ENCODE measurements at regions not wholly inside any gene's neighbourhood (a gene's known extent, or its start where the extent isn't known, plus 50 kb on each side); places are given as distances from the start of the nearest gene placed in this dataset.
"Not testable (repeated sequence)": the region's sequence is repeated elsewhere in the genome, so short reads cannot be mapped to it uniquely, and the experiment has no call there.

- Histone ChIP-seq H3K9ac (ENCODE audit: low read depth in 1 of 3, low read length in 3 of 3) (no peak overlapping the region), H3K36me3 (ENCODE audit: control insufficient read depth in 3 of 3, insufficient read depth in 3 of 3, low read length in 3 of 3) (no peaks in the 10 kb centered on the region), H3K27me3 (ENCODE audit: control insufficient read depth in 3 of 3, insufficient read depth in 3 of 3, low read length in 3 of 3) (peaks cover 27 to 38% (median 30%) of the 10 kb centered on the region in 3 donors), H3K9me3 (ENCODE audit: control insufficient read depth in 3 of 3, low read length in 3 of 3) (no peaks in the 10 kb centered on the region), H3K27ac (ENCODE audit: low read depth, low read length) (no peak overlapping the region), H3K4me3 (ENCODE audit: low read length in 3 of 3) (peak overlapping the region; percentile 61 to 72 (median 70)), H3K4me1 (ENCODE audit: control insufficient read depth in 3 of 3, insufficient read depth in 3 of 3, low read length in 3 of 3) (peaks cover 19 to 21% (median 21%) of the 10 kb centered on the region in 3 donors)
These were observed 69.3 kb upstream of the USP15 start for GRCh38 chr12:62190689-62191490.

GRCh38 chr12:62191491-62192179, 68.6 kb upstream of the USP15 start:
- no peak overlapping the region for H3K9ac ChIP-seq (ENCODE audit: low read depth in 1 of 3, low read length in 3 of 3)
- H3K27me3 ChIP-seq (ENCODE audit: control insufficient read depth in 3 of 3, insufficient read depth in 3 of 3, low read length in 3 of 3): peaks cover 27 to 38% (median 30%) of the 10 kb centered on the region in 3 donors
- H3K36me3 ChIP-seq (ENCODE audit: control insufficient read depth in 3 of 3, insufficient read depth in 3 of 3, low read length in 3 of 3): no peaks in the 10 kb centered on the region
- H3K4me3 ChIP-seq (ENCODE audit: low read length in 3 of 3): peak overlapping the region; percentile 61 to 72 (median 70)
- no peaks in the 10 kb centered on the region for H3K9me3 ChIP-seq (ENCODE audit: control insufficient read depth in 3 of 3, low read length in 3 of 3)
- H3K27ac ChIP-seq (ENCODE audit: low read depth, low read length): no peak overlapping the region
- H3K4me1 ChIP-seq (ENCODE audit: control insufficient read depth in 3 of 3, insufficient read depth in 3 of 3, low read length in 3 of 3): peaks cover 19 to 21% (median 21%) of the 10 kb centered on the region in 3 donors

GRCh38 chr12:62192180-62192902, 67.9 kb upstream of the USP15 start:
- Histone ChIP-seq H3K9me3 (ENCODE audit: control insufficient read depth in 3 of 3, low read length in 3 of 3) (no peaks in the 10 kb centered on the region), H3K9ac (ENCODE audit: low read depth in 1 of 3, low read length in 3 of 3) (peak overlapping the region in 1 of 3 donors; percentile 58), H3K4me1 (ENCODE audit: control insufficient read depth in 3 of 3, insufficient read depth in 3 of 3, low read length in 3 of 3) (peaks cover 19 to 21% (median 21%) of the 10 kb centered on the region in 3 donors), H3K4me3 (ENCODE audit: low read length in 3 of 3) (peak overlapping the region; percentile 61 to 72 (median 70)), H3K36me3 (ENCODE audit: control insufficient read depth in 3 of 3, insufficient read depth in 3 of 3, low read length in 3 of 3) (no peaks in the 10 kb centered on the region), H3K27ac (ENCODE audit: low read depth, low read length) (no peak overlapping the region), H3K27me3 (ENCODE audit: control insufficient read depth in 3 of 3, insufficient read depth in 3 of 3, low read length in 3 of 3) (peaks cover 27 to 38% (median 30%) of the 10 kb centered on the region in 3 donors)

- Histone ChIP-seq H3K9ac (ENCODE audit: low read depth in 1 of 3, low read length in 3 of 3) (no peak overlapping the region), H3K9me3 (ENCODE audit: control insufficient read depth in 3 of 3, low read length in 3 of 3) (no peaks in the 10 kb centered on the region), H3K36me3 (ENCODE audit: control insufficient read depth in 3 of 3, insufficient read depth in 3 of 3, low read length in 3 of 3) (no peaks in the 10 kb centered on the region), H3K27ac (ENCODE audit: low read depth, low read length) (no peak overlapping the region), H3K27me3 (ENCODE audit: control insufficient read depth in 3 of 3, insufficient read depth in 3 of 3, low read length in 3 of 3) (peaks cover 27 to 38% (median 30%) of the 10 kb centered on the region in 3 donors), H3K4me3 (ENCODE audit: low read length in 3 of 3) (peak overlapping the region in 1 of 3 donors; percentile 70), H3K4me1 (ENCODE audit: control insufficient read depth in 3 of 3, insufficient read depth in 3 of 3, low read length in 3 of 3) (peaks cover 19 to 21% (median 21%) of the 10 kb centered on the region in 3 donors)
These were observed 67.3 kb upstream of the USP15 start for GRCh38 chr12:62192903-62193250.

GRCh38 chr12:62194031-62194430, 66.2 kb upstream of the USP15 start:
- H3K4me3 ChIP-seq (ENCODE audit: low read length in 3 of 3): no peak overlapping the region
- no peak overlapping the region for H3K9ac ChIP-seq (ENCODE audit: low read depth in 1 of 3, low read length in 3 of 3)
- H3K27ac ChIP-seq (ENCODE audit: low read depth, low read length): no peak overlapping the region
- peaks cover 19 to 21% (median 21%) of the 10 kb centered on the region in 3 donors for H3K4me1 ChIP-seq (ENCODE audit: control insufficient read depth in 3 of 3, insufficient read depth in 3 of 3, low read length in 3 of 3)
- peaks cover 27 to 38% (median 30%) of the 10 kb centered on the region in 3 donors for H3K27me3 ChIP-seq (ENCODE audit: control insufficient read depth in 3 of 3, insufficient read depth in 3 of 3, low read length in 3 of 3)
- no peaks in the 10 kb centered on the region for H3K36me3 ChIP-seq (ENCODE audit: control insufficient read depth in 3 of 3, insufficient read depth in 3 of 3, low read length in 3 of 3)
- H3K9me3 ChIP-seq (ENCODE audit: control insufficient read depth in 3 of 3, low read length in 3 of 3): no peaks in the 10 kb centered on the region

- Histone ChIP-seq H3K4me3 (ENCODE audit: low read length in 3 of 3) (no peak overlapping the region), H3K9me3 (ENCODE audit: control insufficient read depth in 3 of 3, low read length in 3 of 3) (no peaks in the 10 kb centered on the region), H3K4me1 (ENCODE audit: control insufficient read depth in 3 of 3, insufficient read depth in 3 of 3, low read length in 3 of 3) (peaks cover 19 to 21% (median 21%) of the 10 kb centered on the region in 3 donors), H3K9ac (ENCODE audit: low read depth in 1 of 3, low read length in 3 of 3) (no peak overlapping the region), H3K27ac (ENCODE audit: low read depth, low read length) (no peak overlapping the region), H3K27me3 (ENCODE audit: control insufficient read depth in 3 of 3, insufficient read depth in 3 of 3, low read length in 3 of 3) (peaks cover 27 to 35% (median 29%) of the 10 kb centered on the region in 3 donors), H3K36me3 (ENCODE audit: control insufficient read depth in 3 of 3, insufficient read depth in 3 of 3, low read length in 3 of 3) (no peaks in the 10 kb centered on the region)
These were observed 65.6 kb upstream of the USP15 start for GRCh38 chr12:62194616-62195015.

GRCh38 chr12:62196146-62196545, 64.1 kb upstream of the USP15 start:
- Histone ChIP-seq H3K36me3 (ENCODE audit: control insufficient read depth in 3 of 3, insufficient read depth in 3 of 3, low read length in 3 of 3) (no peaks in the 10 kb centered on the region), H3K27ac (ENCODE audit: low read depth, low read length) (no peak overlapping the region), H3K27me3 (ENCODE audit: control insufficient read depth in 3 of 3, insufficient read depth in 3 of 3, low read length in 3 of 3) (peaks cover 15 to 20% (median 17%) of the 10 kb centered on the region in 3 donors), H3K9ac (ENCODE audit: low read depth in 1 of 3, low read length in 3 of 3) (no peak overlapping the region), H3K9me3 (ENCODE audit: control insufficient read depth in 3 of 3, low read length in 3 of 3) (no peaks in the 10 kb centered on the region), H3K4me3 (ENCODE audit: low read length in 3 of 3) (no peak overlapping the region), H3K4me1 (ENCODE audit: control insufficient read depth in 3 of 3, insufficient read depth in 3 of 3, low read length in 3 of 3) (peaks cover 14 to 15% (median 15%) of the 10 kb centered on the region in 3 donors)

GRCh38 chr12:62202861-62203260, 57.3 kb upstream of the USP15 start:
- H3K27me3 ChIP-seq (ENCODE audit: control insufficient read depth in 3 of 3, insufficient read depth in 3 of 3, low read length in 3 of 3); H3K9ac ChIP-seq (ENCODE audit: low read depth in 1 of 3, low read length in 3 of 3); H3K4me1 ChIP-seq (ENCODE audit: control insufficient read depth in 3 of 3, insufficient read depth in 3 of 3, low read length in 3 of 3); H3K27ac ChIP-seq (ENCODE audit: low read depth, low read length); H3K9me3 ChIP-seq (ENCODE audit: control insufficient read depth in 3 of 3, low read length in 3 of 3); H3K4me3 ChIP-seq (ENCODE audit: low read length in 3 of 3); H3K36me3 ChIP-seq (ENCODE audit: control insufficient read depth in 3 of 3, insufficient read depth in 3 of 3, low read length in 3 of 3): not testable (repeated sequence)

GRCh38 chr12:62205346-62205745, 54.9 kb upstream of the USP15 start:
- peaks cover 0 to 4% (median 0%) of the 10 kb centered on the region in 3 donors for H3K27me3 ChIP-seq (ENCODE audit: control insufficient read depth in 3 of 3, insufficient read depth in 3 of 3, low read length in 3 of 3)
- H3K4me3 ChIP-seq (ENCODE audit: low read length in 3 of 3): no peak overlapping the region
- no peaks in the 10 kb centered on the region for H3K9me3 ChIP-seq (ENCODE audit: control insufficient read depth in 3 of 3, low read length in 3 of 3)
- H3K27ac ChIP-seq (ENCODE audit: low read depth, low read length): no peak overlapping the region
- no peaks in the 10 kb centered on the region for H3K4me1 ChIP-seq (ENCODE audit: control insufficient read depth in 3 of 3, insufficient read depth in 3 of 3, low read length in 3 of 3)
- H3K9ac ChIP-seq (ENCODE audit: low read depth in 1 of 3, low read length in 3 of 3): no peak overlapping the region
- no peaks in the 10 kb centered on the region for H3K36me3 ChIP-seq (ENCODE audit: control insufficient read depth in 3 of 3, insufficient read depth in 3 of 3, low read length in 3 of 3)

All from skeletal muscle tissue (tissue), 3 donors.